MM.1S (cell line): ENCODE measurements at regions not wholly inside any gene's neighbourhood (a gene's known extent, or its start where the extent isn't known, plus 50 kb on each side); places are given as distances from the start of the nearest gene placed in this dataset.

ENCODE experiments used
- EZH2 ChIP-seq: fragments of 300-600 bp; sonication (generic); optimal IDR thresholded peaks from 2 replicates; pipeline ENCODE3; 2017; ENCODE audit warnings: low read depth, mild to moderate bottlenecking, antibody characterized with exemption, low read length, mixed read lengths
- EZH2phosphoT487 ChIP-seq: fragments of 300-600 bp; sonication (generic); IDR thresholded peaks from 2 replicates; pipeline ENCODE4 v1.6.1; 2018; ENCODE audit warnings: antibody characterized with exemption, low read length

DNA sequence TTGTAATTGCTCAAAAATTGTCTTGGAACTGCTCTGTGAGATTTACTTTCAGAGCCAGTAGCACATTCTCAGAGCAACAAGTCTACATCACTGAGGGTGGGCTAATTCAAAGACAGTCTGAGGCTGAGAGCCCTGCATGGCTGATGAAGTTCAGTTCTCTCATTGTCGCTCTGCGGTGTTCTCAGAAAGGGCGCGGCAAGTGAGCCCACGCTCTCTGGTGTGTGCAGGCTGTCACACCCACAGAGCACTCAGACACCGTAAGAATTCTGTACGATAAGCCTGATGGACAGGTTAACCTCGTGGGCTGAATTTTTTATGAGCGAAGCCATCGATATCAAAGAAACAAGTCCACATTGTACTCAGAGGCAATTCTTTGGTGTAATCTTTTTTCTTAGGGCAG, 557.8 kb downstream of the HACE1 start:
- TF ChIP-seq EZH2phosphoT487 (no peak), EZH2 (no peak)
